ENCODE measurements at regions not wholly inside any gene's neighbourhood (a gene's known extent, or its start where the extent isn't known, plus 50 kb on each side); places are given as distances from the start of the nearest gene placed in this dataset.

DNA sequence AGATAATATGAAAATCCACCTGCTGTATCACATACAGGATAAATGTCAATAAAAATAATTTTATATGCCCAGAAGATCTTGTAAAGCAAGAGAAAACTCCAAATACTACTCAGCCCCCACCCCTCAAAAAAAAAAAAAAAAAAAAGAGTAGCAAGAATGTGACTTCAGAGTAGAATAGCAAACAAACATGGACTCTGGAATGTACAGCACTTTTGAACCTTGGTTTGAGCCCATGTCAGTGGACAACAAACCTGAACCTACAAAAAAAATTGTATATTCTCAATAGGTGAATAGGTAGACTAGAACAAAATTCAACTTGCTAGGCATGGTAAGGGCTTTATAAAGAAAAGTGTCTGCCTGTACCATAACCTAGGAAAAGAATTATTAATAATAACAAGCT, 428.0 kb downstream of the SLITRK6 start:
- no peak for DNase-seq

- no peak for DNase-seq
Measured at GRCh38 chr13:85368686-85369085, 430.5 kb downstream of the SLITRK6 start.

- DNase-seq: no peak
Measured at GRCh38 chr13:85367887-85368286, 431.3 kb downstream of the SLITRK6 start.

DNA sequence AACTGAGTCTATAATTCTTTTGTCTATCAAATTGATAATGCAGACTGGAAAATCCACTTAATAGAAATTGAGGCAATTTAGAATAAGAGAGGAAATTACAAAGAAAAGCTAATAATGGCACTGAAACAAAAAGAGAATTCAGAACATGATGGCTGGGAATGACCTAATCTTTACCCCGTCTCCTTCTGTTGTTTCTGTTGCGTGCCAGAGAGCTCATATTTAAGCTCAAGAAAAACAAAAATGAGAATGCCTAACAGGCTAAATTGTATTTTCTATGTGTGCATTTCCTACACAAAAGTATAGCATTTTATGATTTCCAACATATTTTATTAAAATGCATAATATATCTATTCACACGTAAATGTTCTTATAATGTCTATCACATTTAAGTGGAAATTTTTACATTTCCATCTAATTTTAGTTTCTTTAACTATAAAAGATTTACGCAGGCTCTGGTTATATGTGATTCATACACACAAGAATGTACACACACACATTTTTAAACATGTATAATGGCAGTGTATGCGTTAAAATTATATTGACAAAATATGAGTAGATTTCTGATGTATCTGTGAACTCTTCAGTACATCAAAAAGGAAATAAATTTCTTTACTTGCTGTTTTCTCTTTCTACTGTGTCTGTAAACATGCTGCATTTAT, 432.3 kb downstream of the SLITRK6 start:
- DNase-seq: no peak

DNA sequence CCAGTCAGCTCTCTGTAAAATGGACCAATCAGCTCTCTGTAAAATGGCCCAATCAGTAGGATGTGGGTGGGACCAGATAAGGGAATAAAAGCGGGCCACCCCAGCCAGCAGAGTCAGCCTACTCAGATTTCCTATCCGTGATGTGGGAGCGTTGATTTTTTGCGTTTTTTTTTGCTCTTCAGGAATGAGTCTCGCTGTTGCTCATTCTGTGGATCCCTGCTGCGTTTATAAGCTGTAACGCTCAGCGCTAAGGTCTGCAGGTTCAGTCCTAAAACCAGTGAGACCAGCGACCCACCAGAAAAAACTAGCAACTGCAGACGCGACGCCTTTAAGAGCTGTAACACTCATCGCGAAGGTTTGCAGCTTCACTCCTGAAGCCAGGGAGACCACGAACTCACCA, 435.7 kb downstream of the SLITRK6 start:
- no peak for DNase-seq

- no peak for DNase-seq
Measured at GRCh38 chr13:85362980-85363379, 436.2 kb downstream of the SLITRK6 start.

DNA sequence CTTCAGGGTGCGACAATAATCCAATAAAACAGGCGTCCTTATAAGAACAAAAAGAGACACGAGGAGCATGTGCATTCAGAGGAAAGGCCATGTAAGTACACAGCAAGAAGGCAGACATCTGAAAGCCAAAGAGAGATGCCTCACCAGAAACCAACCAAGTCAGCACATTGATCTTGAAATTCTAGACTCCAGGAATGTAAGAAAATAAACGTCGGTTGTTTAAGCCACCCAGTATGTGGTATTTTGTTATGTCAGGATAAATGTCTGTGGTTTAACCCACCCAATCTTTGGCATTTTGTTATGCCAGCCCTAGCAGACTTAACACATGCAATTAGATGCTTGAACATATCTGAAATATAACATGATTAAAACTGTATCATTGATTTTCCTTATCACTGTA, 452.0 kb downstream of the SLITRK6 start:
- DNase-seq: no peak

- DNase-seq: no peak
Measured at GRCh38 chr13:85334187-85334586, 465.0 kb downstream of the SLITRK6 start.

DNA sequence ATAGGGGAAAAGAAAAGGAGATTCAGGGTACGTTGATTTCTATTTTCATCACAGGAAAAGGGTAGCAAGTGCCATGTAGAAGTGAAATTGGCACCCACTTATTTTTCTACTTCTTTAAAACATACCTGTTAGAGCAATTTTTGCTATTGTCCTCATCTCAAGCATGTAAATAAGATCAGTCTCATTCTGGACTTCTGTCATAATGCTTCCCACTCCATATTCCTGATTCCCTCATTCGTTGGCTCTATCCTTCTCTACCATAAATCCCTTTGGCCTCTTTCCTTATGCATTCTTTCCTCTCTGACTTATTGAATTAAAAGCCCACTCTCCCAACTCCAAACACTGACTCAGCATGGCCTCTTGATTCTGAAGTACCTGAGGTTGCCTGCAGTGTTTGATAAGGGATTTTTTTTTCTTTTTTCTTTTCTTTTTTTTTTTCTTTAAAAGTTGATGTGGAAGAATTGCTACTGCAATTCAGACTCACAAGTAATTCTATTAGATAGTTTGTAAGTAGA, 465.7 kb downstream of the SLITRK6 start:
- DNase-seq: no peak

GRCh38 chr13:85332615-85333014, 466.6 kb downstream of the SLITRK6 start:
- no peak for DNase-seq

GRCh38 chr13:85321734-85322133, 477.5 kb downstream of the SLITRK6 start:
- no peak for DNase-seq

DNA sequence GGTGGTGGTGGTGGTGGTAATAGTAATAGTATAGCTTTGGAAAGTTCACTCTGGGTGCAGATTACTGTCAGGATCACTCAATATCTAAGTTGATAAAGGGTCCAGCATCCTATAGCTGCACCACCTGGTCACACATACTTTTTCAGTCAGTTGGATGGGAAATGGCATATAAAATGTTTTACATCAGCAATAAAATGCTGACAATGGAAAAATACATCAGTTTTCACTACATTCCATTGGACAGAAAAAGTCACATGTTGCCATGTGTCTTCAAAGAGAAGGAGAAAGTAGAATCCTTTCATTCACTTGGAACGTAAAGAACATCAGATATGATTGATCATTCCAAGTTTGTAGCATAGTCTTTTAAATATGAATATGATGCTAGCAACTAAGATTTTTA, 481.4 kb downstream of the SLITRK6 start:
- no peak for DNase-seq

DNA sequence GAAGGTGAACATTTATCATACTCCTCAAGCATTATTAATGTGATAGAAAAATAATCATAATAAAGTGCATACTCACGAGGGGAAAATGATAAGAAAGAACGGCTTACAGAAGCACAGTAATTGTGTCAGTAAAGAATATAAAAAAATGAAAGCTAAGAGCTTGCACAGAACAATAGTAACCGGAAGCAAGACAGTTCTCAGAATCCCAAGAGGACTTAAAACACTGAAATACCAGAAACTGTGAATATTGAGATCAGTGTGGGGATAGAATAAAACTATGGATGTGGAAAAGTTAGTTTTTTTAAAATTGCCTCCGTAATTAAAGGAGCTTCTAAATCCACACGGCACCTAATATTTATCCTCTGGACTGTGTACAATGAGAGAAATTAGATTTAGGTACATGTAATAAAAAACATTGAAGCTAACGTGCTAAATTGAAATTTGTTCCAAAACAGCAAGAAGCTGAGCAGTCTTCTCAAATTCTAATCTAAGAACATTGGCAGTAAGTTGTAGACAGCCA, 482.7 kb downstream of the SLITRK6 start:
- no peak for DNase-seq

GRCh38 chr13:85314686-85315085, 484.5 kb downstream of the SLITRK6 start:
- DNase-seq: no peak

- no peak for DNase-seq
Measured at GRCh38 chr13:85313761-85314503, 485.3 kb downstream of the SLITRK6 start.

DNA sequence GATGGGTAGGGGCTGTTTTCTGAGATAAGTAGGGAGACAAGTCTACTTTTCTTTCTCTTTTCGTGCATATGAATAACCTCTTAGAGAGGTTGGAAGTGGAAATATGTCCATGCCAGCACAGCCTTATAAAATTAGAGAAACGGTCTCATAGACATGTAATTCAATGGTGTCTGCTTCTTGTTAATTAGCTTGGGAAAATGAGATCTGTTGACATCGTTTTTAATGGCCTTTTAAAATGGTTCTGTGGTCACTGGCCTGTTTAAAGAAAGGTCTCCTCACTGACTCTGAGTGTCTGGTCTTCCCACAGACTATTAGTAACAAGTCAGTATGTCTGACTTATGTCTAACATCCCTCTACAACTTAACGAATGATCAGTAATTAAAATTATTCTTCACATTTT, 487.1 kb downstream of the SLITRK6 start:
- no peak for DNase-seq

GRCh38 chr13:85303630-85304029, 495.6 kb downstream of the SLITRK6 start:
- DNase-seq: no peak

- DNase-seq: no peak
Measured at GRCh38 chr13:85298387-85298924, 500.8 kb downstream of the SLITRK6 start.

DNA sequence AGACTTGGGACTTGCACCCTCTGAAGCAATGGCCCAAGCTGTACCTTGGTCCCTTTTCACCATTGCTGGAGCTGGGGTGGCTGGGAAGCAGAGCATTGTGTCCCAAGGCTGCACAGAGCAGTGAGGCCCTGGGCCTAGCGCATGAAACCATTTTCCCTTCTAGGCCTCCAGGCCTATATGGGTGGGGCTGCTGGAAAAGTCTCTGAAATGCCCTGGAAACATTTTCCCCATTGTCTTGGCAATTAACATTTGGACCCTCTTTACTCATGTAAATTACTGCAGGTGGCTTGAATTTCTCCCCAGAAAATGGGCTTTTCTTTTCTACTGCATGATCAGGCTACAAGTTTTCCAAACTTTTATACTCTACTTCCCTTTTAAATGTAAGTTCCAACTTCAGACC, 510.5 kb downstream of the SLITRK6 start:
- DNase-seq: no peak

- DNase-seq: no peak
Measured at GRCh38 chr13:85287528-85287927, 511.7 kb downstream of the SLITRK6 start.

DNA sequence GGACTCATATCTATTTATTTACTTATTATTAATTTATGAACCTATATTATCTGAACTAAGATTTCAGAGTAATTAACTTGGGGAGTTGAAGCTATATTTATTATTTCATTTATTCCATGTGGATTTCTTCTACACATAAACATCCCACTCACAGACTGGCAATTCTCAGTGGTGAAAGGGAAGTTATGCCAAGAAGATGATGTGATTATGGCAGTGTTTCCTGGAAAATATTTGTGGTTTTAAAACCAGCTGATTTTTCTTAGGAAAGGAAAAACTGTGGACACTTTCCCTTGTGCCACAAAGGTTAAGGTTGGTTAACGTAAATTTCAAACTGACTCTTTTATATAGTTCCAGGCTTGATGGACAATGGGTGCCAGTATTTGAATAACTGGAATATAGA, 513.1 kb downstream of the SLITRK6 start:
- no peak for DNase-seq

DNA sequence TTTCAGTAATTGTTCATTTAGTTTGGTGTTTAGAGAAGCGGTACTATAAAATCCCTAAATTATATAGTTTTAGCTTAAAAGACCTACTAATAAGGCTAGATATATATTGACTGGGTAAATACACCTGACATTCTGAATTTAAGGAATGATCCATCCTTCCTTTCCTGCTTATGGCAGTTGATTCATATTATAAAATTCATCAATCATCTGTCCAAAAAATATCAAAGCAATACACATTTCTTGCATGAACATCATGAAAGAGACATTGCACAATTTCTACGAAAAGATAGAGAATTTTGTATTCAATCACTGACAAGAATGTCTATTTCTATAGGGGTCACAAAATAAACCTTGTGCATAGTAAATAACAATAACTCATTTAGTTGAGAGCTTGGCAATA, 514.9 kb downstream of the SLITRK6 start:
- no peak for DNase-seq

GRCh38 chr13:85283408-85283807, 515.8 kb downstream of the SLITRK6 start:
- DNase-seq: no peak

DNA sequence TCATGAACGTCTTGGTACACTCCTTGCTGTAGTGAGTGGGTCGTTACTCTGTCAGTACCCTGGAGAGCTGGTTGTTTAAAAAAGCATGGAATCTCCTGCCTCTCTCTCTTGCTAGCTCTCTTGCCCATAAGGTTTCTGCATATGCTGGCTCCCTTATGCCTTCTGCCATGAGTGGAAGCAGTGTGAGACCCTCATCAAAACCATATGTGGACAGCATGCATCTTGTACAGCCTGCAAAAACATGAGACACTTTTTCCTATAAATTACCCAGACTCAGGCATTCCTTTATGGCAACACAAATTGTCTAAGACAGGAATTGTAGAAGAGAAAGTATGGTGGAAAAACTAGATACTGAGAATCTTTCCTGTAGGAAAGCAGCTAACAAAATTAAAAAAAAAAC, 516.3 kb downstream of the SLITRK6 start:
- no peak for DNase-seq
